Mesenchymal stem cell (in vitro differentiated cells and primary cell): ENCODE measurements at regions not wholly inside any gene's neighbourhood (a gene's known extent, or its start where the extent isn't known, plus 50 kb on each side); places are given as distances from the start of the nearest gene placed in this dataset.
"Not testable (repeated sequence)": the region's sequence is repeated elsewhere in the genome, so short reads cannot be mapped to it uniquely, and the experiment has no call there.

Source experiments
- DNase-seq: peaks from one replicate; pipeline ENCODE4 v3.0.0-alpha.2; 2013
- H2AFZ ChIP-seq: one replicate; pipeline ENCODE4 v1.6.1; 2013; ENCODE audit warnings: low read depth, mild to moderate bottlenecking, control low read depth, inconsistent platforms, low read length, moderate library complexity
- H2AK5ac ChIP-seq: 2 replicates; pipeline ENCODE4 v1.6.1; 2013; ENCODE audit warnings: low read length, moderate library complexity, mild to moderate bottlenecking, inconsistent platforms; ENCODE audit not compliant: severe bottlenecking
- H2BK120ac ChIP-seq: one replicate; pipeline ENCODE4 v1.6.1; 2013; ENCODE audit warnings: low read depth, mild to moderate bottlenecking, inconsistent platforms, low read length, moderate library complexity
- H2BK12ac ChIP-seq, 2 experiments: one replicate each; pipeline ENCODE4 v1.6.1; 2013; ENCODE audit warnings: inconsistent platforms in 2 of 2, low read length in 2 of 2, mild to moderate bottlenecking in 2 of 2, moderate library complexity in 2 of 2, control low read depth in 1 of 2
- H2BK15ac ChIP-seq: one replicate; pipeline ENCODE4 v1.6.1; 2013; ENCODE audit warnings: mild to moderate bottlenecking, low read depth, inconsistent platforms; ENCODE audit not compliant: poor library complexity, severe bottlenecking
- H2BK5ac ChIP-seq: 2 replicates; pipeline ENCODE4 v1.6.1; 2013; ENCODE audit warnings: low read depth, mild to moderate bottlenecking, low read length, control low read depth, inconsistent platforms; ENCODE audit not compliant: poor library complexity, severe bottlenecking
- H3K14ac ChIP-seq, 2 experiments: one replicate each; pipeline ENCODE4 v1.6.1; 2013; ENCODE audit warnings: inconsistent platforms in 2 of 2, low read length in 2 of 2, control low read depth in 1 of 2, mild to moderate bottlenecking in 1 of 2, moderate library complexity in 1 of 2
- H3K18ac ChIP-seq, 2 experiments: one replicate each; pipeline ENCODE4 v1.6.1; 2013; ENCODE audit warnings: inconsistent platforms in 2 of 2, low read length in 2 of 2, control low read depth in 1 of 2, low read depth in 1 of 2, mild to moderate bottlenecking in 1 of 2
- H3K23ac ChIP-seq, 2 experiments: one replicate each; pipeline ENCODE4 v1.6.1; 2013; ENCODE audit warnings: inconsistent platforms in 2 of 2, low read length in 2 of 2, mild to moderate bottlenecking in 2 of 2, moderate library complexity in 2 of 2, control low read depth in 1 of 2
- H3K27ac ChIP-seq: 2 replicates; pipeline ENCODE4 v1.5.1; 2013; ENCODE audit warnings: mild to moderate bottlenecking, moderate library complexity, low read length, control low read depth, inconsistent platforms; ENCODE audit not compliant: poor library complexity, severe bottlenecking
- H3K27me3 ChIP-seq, 2 experiments: 2 replicates each; pipeline versions ENCODE4 v1.6.1 to v1.7.0; 2013; ENCODE audit warnings: low read length in 2 of 2, mild to moderate bottlenecking in 2 of 2, moderate library complexity in 2 of 2, control low read depth in 1 of 2, inconsistent platforms in 1 of 2; ENCODE audit not compliant: control insufficient read depth in 1 of 2, insufficient read depth in 1 of 2
- H3K36me3 ChIP-seq, 2 experiments: 2 replicates each; pipeline versions ENCODE4 v1.6.1 to v1.7.0; 2013; ENCODE audit warnings: low read length in 2 of 2, control low read depth in 1 of 2, inconsistent platforms in 1 of 2, low read depth in 1 of 2, mild to moderate bottlenecking in 1 of 2; ENCODE audit not compliant: insufficient read depth in 2 of 2, control insufficient read depth in 1 of 2
- H3K4ac ChIP-seq, 2 experiments: one replicate each; pipeline ENCODE4 v1.6.1; 2013; ENCODE audit warnings: inconsistent platforms in 2 of 2, low read length in 2 of 2, mild to moderate bottlenecking in 2 of 2, moderate library complexity in 2 of 2, control low read depth in 1 of 2, low read depth in 1 of 2
- H3K4me1 ChIP-seq: 2 replicates; pipeline ENCODE4 v1.6.1; 2013; ENCODE audit warnings: low read depth, low read length, control low read depth; ENCODE audit not compliant: control insufficient read depth, insufficient read depth
- H3K4me2 ChIP-seq: 2 replicates; pipeline ENCODE4 v1.6.1; 2013; ENCODE audit warnings: low read length, mild to moderate bottlenecking, inconsistent platforms; ENCODE audit not compliant: poor library complexity, severe bottlenecking
- H3K4me3 ChIP-seq, 2 experiments: 2 replicates each; pipeline versions ENCODE4 v1.5.1 to v1.7.0; 2013; ENCODE audit warnings: low read length in 2 of 2, mild to moderate bottlenecking in 2 of 2, control low read depth in 1 of 2, low read depth in 1 of 2; ENCODE audit not compliant: insufficient read depth in 1 of 2
- H3K79me1 ChIP-seq: replicated peaks from 2 replicates; pipeline ENCODE4 v1.6.1; 2013; ENCODE audit warnings: mild to moderate bottlenecking, control low read depth, low read length, inconsistent platforms; ENCODE audit not compliant: poor library complexity, severe bottlenecking
- H3K9ac ChIP-seq: 2 replicates; pipeline ENCODE4 v1.7.0; 2013; ENCODE audit warnings: mild to moderate bottlenecking, low read length, moderate library complexity
- H3K9me3 ChIP-seq: 2 replicates; pipeline ENCODE4 v1.7.0; 2013; ENCODE audit warnings: mild to moderate bottlenecking, low read length; ENCODE audit not compliant: control insufficient read depth
- H4K8ac ChIP-seq: one replicate; pipeline ENCODE4 v1.6.1; 2013; ENCODE audit warnings: inconsistent platforms, mild to moderate bottlenecking, low read length, moderate library complexity
- H4K91ac ChIP-seq: one replicate; pipeline ENCODE4 v1.6.1; 2013; ENCODE audit warnings: mild to moderate bottlenecking, low read length, inconsistent platforms
- WGBS: methylation state at CpG from one replicate; pipeline ENCODE4 v1.1.7; 2013; ENCODE audit warnings: mixed read lengths; 5-methylcytosine and 5-hydroxymethylcytosine counted together

DNA sequence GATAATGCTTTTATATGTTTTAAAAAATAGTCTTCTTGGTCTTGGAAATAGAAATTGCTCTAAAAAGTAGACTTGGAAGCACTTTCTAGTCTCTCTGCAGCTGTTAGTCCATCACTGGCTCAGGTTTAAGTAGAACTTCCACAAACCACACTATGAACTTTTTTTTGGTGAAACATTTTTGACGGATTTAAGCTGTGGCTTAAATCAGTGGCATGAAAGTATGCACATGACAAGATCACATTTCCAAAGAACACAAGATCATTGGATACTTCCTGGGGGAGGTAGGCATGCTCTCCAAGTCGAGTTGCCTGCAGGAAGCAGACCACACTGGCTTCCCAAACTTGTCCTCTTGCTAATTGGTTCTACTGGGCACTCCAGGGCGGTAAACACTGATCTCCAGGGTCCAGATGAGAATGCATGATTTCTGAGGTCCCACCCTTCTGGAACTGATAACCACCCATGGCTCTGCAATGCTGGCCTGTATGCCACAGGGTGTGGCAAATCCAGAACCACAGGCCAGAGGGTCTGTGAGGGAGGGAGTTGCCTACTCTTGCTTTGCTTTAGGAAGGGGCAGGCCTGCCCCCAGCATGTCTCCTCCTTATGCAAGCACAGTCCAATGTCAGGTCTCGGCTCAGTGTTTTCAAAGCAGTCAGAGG is 331.9 kb upstream of the SFRP2 start:
- Histone ChIP-seq H3K36me3 (no peaks in the 10 kb centered on the region), H2BK120ac (no peak overlapping the region), H3K9me3 (no peaks in the 10 kb centered on the region), H3K4me3 (no peak overlapping the region), H3K27ac (no peak overlapping the region), H2AK5ac (no peak overlapping the region), H4K91ac (no peak overlapping the region), H2AFZ (no peak overlapping the region), H3K23ac (no peak overlapping the region), H2BK5ac (no peak overlapping the region), H3K27me3 (no peaks in the 10 kb centered on the region), H3K9ac (no peak overlapping the region), H4K8ac (no peak overlapping the region), H2BK15ac (no peak overlapping the region), H2BK12ac (no peak overlapping the region), H3K4me2 (no peak overlapping the region), H3K18ac (no peak overlapping the region), H3K14ac (no peak overlapping the region), H3K79me1 (no peaks in the 10 kb centered on the region), H3K4ac (no peak overlapping the region), H3K4me1 (peaks cover 2% of the 10 kb centered on the region)
- no peak for DNase-seq
- WGBS = 73% methylated on average over 4 of the region's 4 CpGs

DNA sequence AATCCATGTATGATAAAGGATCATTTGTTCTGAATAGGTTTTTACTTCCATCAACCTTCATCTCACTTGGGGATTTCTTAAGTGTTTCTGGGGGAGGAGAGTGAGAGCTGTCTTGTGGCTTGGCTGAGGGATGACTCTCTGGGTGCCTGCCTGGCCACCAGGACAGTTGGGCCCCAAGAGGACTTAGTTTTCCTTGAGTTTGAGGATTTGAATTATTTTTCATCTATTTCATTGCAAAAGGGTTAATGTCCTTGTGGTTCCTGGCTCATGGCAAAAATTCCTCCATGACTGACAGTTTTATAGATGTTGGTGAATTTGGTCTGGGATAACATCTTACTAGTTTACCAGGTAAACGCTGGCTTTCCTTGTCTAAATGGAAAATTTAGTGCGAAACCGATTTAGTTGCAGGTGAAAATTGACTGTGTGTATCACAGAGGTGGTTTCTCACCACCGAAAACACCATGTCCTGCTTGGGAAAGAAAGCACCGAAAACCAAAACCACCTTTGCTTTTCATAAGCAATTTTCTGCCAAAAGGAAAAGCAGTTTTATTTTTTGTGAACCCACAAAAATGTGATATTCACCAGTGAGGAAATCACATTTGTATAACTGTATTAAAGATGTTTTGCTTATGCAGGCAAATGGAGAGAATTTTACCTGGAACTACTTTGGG is 331.3 kb upstream of the SFRP2 start:
- Histone ChIP-seq H3K36me3 (no peaks in the 10 kb centered on the region), H3K9ac (no peak overlapping the region), H3K4ac (no peak overlapping the region), H3K14ac (no peak overlapping the region), H2AK5ac (no peak overlapping the region), H4K91ac (no peak overlapping the region), H3K23ac (no peak overlapping the region), H2AFZ (no peak overlapping the region), H3K4me1 (peaks cover 2% of the 10 kb centered on the region), H2BK15ac (no peak overlapping the region), H3K4me2 (no peak overlapping the region), H2BK12ac (no peak overlapping the region), H2BK5ac (no peak overlapping the region), H3K9me3 (no peaks in the 10 kb centered on the region), H4K8ac (no peak overlapping the region), H3K4me3 (no peak overlapping the region), H3K27ac (no peak overlapping the region), H3K27me3 (no peaks in the 10 kb centered on the region), H2BK120ac (no peak overlapping the region), H3K18ac (no peak overlapping the region), H3K79me1 (no peaks in the 10 kb centered on the region)
- WGBS = 98% methylated on average over 4 of the region's 5 CpGs
- no peak for DNase-seq

DNA sequence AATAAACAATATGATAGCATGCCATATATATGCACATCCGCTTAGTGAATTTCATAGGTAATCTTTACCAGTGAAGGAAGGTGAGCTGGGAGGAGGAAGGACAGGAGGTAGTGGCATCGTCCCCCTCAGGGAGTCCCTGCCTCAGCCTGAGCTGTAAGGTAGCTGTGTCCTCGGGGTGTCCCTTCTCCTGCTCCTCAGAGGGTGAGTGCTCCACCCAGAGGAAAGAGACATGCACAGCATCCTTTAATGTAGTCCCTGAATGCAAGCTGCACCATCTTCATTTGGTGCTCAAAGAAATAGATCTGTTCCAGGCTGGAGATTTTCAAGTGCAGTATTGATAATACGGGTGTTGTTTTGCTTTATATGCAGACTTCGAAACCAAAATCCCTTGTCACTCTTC is 330.4 kb upstream of the SFRP2 start:
- Histone ChIP-seq H3K14ac (no peak overlapping the region), H3K23ac (no peak overlapping the region), H2BK5ac (no peak overlapping the region), H3K9me3 (no peaks in the 10 kb centered on the region), H3K4me1 (no peaks in the 10 kb centered on the region), H3K27me3 (no peaks in the 10 kb centered on the region), H2AFZ (no peak overlapping the region), H3K4me2 (no peak overlapping the region), H4K91ac (no peak overlapping the region), H2AK5ac (no peak overlapping the region), H2BK12ac (no peak overlapping the region), H3K27ac (no peak overlapping the region), H3K36me3 (no peaks in the 10 kb centered on the region), H3K79me1 (no peaks in the 10 kb centered on the region), H3K4ac (no peak overlapping the region), H2BK15ac (no peak overlapping the region), H2BK120ac (no peak overlapping the region), H3K9ac (no peak overlapping the region), H3K4me3 (no peak overlapping the region), H3K18ac (no peak overlapping the region), H4K8ac (no peak overlapping the region)
- DNase-seq = no peak
- WGBS = 95% methylated on average over 5 of the region's 5 CpGs

DNA sequence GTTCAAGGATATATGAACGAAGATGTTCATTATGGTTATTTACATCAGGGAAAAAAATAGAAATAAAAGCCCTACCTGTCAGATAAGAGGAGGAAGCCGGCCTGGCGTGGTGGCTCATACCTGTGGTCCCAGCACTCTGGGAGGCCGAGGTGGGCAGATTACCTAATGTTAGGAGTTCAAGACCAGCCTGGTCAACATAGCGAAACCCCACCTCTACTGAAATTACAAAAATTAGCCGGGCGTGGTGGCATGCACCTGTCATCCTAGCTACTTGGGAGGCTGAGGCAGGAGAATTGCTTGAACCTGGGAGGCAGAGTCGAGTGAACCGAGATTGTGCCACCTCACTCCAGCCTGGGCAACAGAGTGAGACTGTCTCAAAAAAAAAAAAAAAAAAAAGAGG is 328.8 kb upstream of the SFRP2 start:
- not testable (repeated sequence) for H3K4me2 ChIP-seq, H3K4me1 ChIP-seq, H3K18ac ChIP-seq, H4K8ac ChIP-seq, H3K9me3 ChIP-seq, H3K27ac ChIP-seq, DNase-seq, H3K9ac ChIP-seq, H3K14ac ChIP-seq, H2BK5ac ChIP-seq, H3K27me3 ChIP-seq, H3K23ac ChIP-seq, H2BK120ac ChIP-seq, H3K36me3 ChIP-seq, H2BK15ac ChIP-seq, H2AK5ac ChIP-seq, H3K4me3 ChIP-seq, H2AFZ ChIP-seq, H4K91ac ChIP-seq, H3K4ac ChIP-seq, H3K79me1 ChIP-seq, H2BK12ac ChIP-seq
- 78% methylated on average over 7 of the region's 9 CpGs for WGBS
